GM12878 (cell line): ENCODE measurements at regions not wholly inside any gene's neighbourhood (a gene's known extent, or its start where the extent isn't known, plus 50 kb on each side); places are given as distances from the start of the nearest gene placed in this dataset.

ENCODE experiments used
- ATAC-seq: fragments of 200-7000 bp; cut with Tn5 transposase; 3 replicates; pipeline ENCODE4 v1.9.1; 2020; ENCODE audit warnings: mild to moderate bottlenecking, moderate library complexity
- BruUV-seq: library from RNA; stranded (reverse); fragments of 400-500 nt; replicated peaks from 2 replicates; lab custom pipeline; 2021; lab: Mats Ljungman, UMichigan
- CTCF ChIA-PET: fragments of 300-600 bp; sonication (Branson Sonifier 250); formaldehyde crosslinking; extraction: SDS; loops from one replicate; lab custom pipeline; 2021; ENCODE audit warnings: inconsistent platforms; lab: Yijun Ruan, JAX
- POLR2A ChIA-PET: fragments of 350-600 bp; formaldehyde crosslinking; extraction: SDS; loops from one replicate; lab custom pipeline; 2021; ENCODE audit warnings: inconsistent platforms; lab: Charles Lee
- RAD21 ChIA-PET: fragments of 300-600 bp; sonication (Branson Sonifier 250); formaldehyde crosslinking; loops from one replicate; lab custom pipeline; 2023; ENCODE audit warnings: antibody characterized with exemption; ENCODE audit not compliant: unreplicated experiment; lab: Charles Lee
- SMC1A ChIA-PET: fragments of 300-600 bp; sonication (Branson Sonifier 250); formaldehyde crosslinking; loops from one replicate; lab custom pipeline; 2023; ENCODE audit not compliant: unreplicated experiment, uncharacterized antibody; lab: Charles Lee
- DNase-seq: peaks from one replicate; pipeline ENCODE4 v3.0.0-alpha.2; 2011; ENCODE audit warnings: low read depth, low spot score
- FAIRE-seq: peaks from 3 replicates; lab custom pipeline; 2011; peaks lifted over from hg19 to GRCh38; lab: Jason Lieb, UNC
- H2AFZ ChIP-seq: 2 replicates; pipeline ENCODE4 v1.6.0; 2011; ENCODE audit warnings: low read depth, low read length, control low read depth; ENCODE audit not compliant: control insufficient read depth
- H3K27ac ChIP-seq: 2 replicates; pipeline ENCODE4 v1.5.1; 2011; ENCODE audit warnings: control low read depth; ENCODE audit not compliant: control insufficient read depth, insufficient read depth
- H3K27me3 ChIP-seq, 2 experiments: replicated peaks in 1 of 2; 2 replicates each; pipeline versions ENCODE4 v1.6.0 to v1.6.1; 2011; ENCODE audit warnings: low read length in 1 of 2; ENCODE audit not compliant: control insufficient read depth in 2 of 2, insufficient read depth in 2 of 2
- H3K36me3 ChIP-seq, 2 experiments: 2 replicates each; pipeline ENCODE4 v1.5.1; 2011; ENCODE audit warnings: low read length in 1 of 2; ENCODE audit not compliant: control insufficient read depth in 2 of 2, insufficient read depth in 2 of 2
- H3K4me1 ChIP-seq: 2 replicates; pipeline ENCODE4 v1.6.1; 2011; ENCODE audit warnings: mild to moderate bottlenecking, low read length, moderate library complexity, mixed read lengths; ENCODE audit not compliant: control insufficient read depth, insufficient read depth
- H3K4me2 ChIP-seq: 2 replicates; pipeline ENCODE4 v1.6.0; 2011; ENCODE audit warnings: control low read depth; ENCODE audit not compliant: control insufficient read depth, insufficient read depth
- H3K4me3 ChIP-seq: fragments of 200-600 bp; sonication (generic); 2 replicates; pipeline ENCODE4 v1.5.1; 2016
- H3K79me2 ChIP-seq: 2 replicates; pipeline ENCODE4 v1.6.0; 2011; ENCODE audit warnings: low read length; ENCODE audit not compliant: control insufficient read depth, insufficient read depth
- H3K9ac ChIP-seq: 2 replicates; pipeline ENCODE4 v1.8.0; 2011; ENCODE audit warnings: low read length, control low read depth, mixed read lengths; ENCODE audit not compliant: control insufficient read depth, insufficient read depth
- H3K9me3 ChIP-seq: replicated peaks from 3 replicates; pipeline ENCODE4 v1.5.1; 2011; ENCODE audit warnings: mild to moderate bottlenecking, low read length; ENCODE audit not compliant: control insufficient read depth, insufficient read depth
- H4K20me1 ChIP-seq: 2 replicates; pipeline ENCODE4 v1.6.0; 2011; ENCODE audit not compliant: control insufficient read depth, insufficient read depth
- ASH2L ChIP-seq: fragments of 300-600, 200-600 bp; sonication (generic); IDR thresholded peaks from 2 replicates; pipeline ENCODE4 v1.6.1; 2017; ENCODE audit warnings: low read depth, mild to moderate bottlenecking, borderline replicate concordance
- ATF3 ChIP-seq: IDR thresholded peaks from 2 replicates; pipeline ENCODE4 v1.6.1; 2011; ENCODE audit warnings: low read depth, mild to moderate bottlenecking, low read length, moderate library complexity, borderline replicate concordance; ENCODE audit errors: extremely low read depth
- NFYB ChIP-seq: IDR thresholded peaks from 2 replicates; pipeline ENCODE4 v1.6.1; 2011; ENCODE audit warnings: low read depth, mild to moderate bottlenecking, low read length, improper control_type of control experiment, moderate library complexity; ENCODE audit not compliant: insufficient read depth
- NR2C2 ChIP-seq: IDR thresholded peaks from 2 replicates; pipeline ENCODE4 v1.6.1; 2011; ENCODE audit warnings: borderline replicate concordance, low read depth; ENCODE audit not compliant: control insufficient read depth, insufficient read length
- PAX8 ChIP-seq: fragments of 450-650 bp; IDR thresholded peaks from 2 replicates; pipeline ENCODE4 v1.6.1; 2017; ENCODE audit warnings: mild to moderate bottlenecking, moderate library complexity
- POLR2AphosphoS5 ChIP-seq: IDR thresholded peaks from 2 replicates; pipeline ENCODE4 v1.6.1; 2011; ENCODE audit warnings: mild to moderate bottlenecking, low read length, inconsistent platforms
- YY1 ChIP-seq: IDR thresholded peaks from 2 replicates; pipeline ENCODE4 v1.6.1; 2011; ENCODE audit warnings: low read depth, mild to moderate bottlenecking, low read length
- WGBS: methylation state at CpG from one replicate; pipeline ENCODE4 v1.1.6; 2016; ENCODE audit warnings: low lambda C conversion rate; ENCODE audit not compliant: insufficient replicate concordance, insufficient coverage; ENCODE audit errors: missing lambda C conversion rate; 5-methylcytosine and 5-hydroxymethylcytosine counted together
- in situ Hi-C: fragments of 300-500 bp; cut with MboI; formaldehyde crosslinking; loops from 9 replicates; pipeline ENCODE4 v1.14.3; 2018; ENCODE audit warnings: mixed read lengths
- intact Hi-C: fragments of 100-400 bp; cut with micrococcal nuclease; formaldehyde crosslinking; loops from one replicate; pipeline ENCODE4 v1.14.2; 2022; ENCODE audit not compliant: unreplicated experiment
- TF ChIP-seq, protein P1 (sequence below): fragments of 450-650 bp; IDR thresholded peaks from 2 replicates; pipeline ENCODE4 v1.6.1; 2016; ENCODE audit warnings: mild to moderate bottlenecking
- TF ChIP-seq, protein P2 (sequence below): IDR thresholded peaks from 2 replicates; pipeline ENCODE4 v1.6.1; 2011; ENCODE audit warnings: low read depth, low read length, improper control_type of control experiment, borderline replicate concordance
- TF ChIP-seq, protein P3 (sequence below): fragments of 450-650 bp; formaldehyde crosslinking; IDR thresholded peaks from 2 replicates; pipeline ENCODE4 v1.4.0; 2022; ENCODE audit warnings: mild to moderate bottlenecking, moderate library complexity
- TF ChIP-seq, protein P4 (sequence below): fragments of 450-650 bp; IDR thresholded peaks from 2 replicates; pipeline ENCODE4 v1.6.1; 2017; ENCODE audit warnings: borderline replicate concordance
- TF ChIP-seq, protein P5 (sequence below): fragments of 450-650 bp; IDR thresholded peaks from 2 replicates; pipeline ENCODE4 v1.6.1; 2016; ENCODE audit warnings: mild to moderate bottlenecking, moderate library complexity, borderline replicate concordance

DNA sequence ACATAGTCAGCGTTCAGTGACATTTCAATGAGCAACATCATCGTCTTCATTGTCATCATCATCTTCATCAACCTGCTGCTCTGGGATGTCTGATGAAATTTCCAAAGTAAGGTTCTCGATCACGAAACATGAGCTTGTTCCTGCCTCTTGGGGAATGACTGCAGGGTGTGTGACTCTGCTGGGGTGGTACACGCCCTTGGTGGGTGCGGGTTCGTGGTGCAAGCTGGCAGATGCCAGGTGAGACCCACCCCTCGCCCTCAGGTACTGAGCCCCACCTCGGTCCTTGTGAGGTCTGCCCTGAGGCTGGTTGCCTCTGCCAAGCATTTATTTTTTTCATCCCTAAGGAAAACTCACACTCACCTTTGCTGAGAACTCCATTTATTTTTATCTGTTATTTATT lies 1389.2 kb downstream of the TBC1D22A start:
- 68% methylated on average over 9 of the region's 9 CpGs for WGBS
- ATAC-seq (no peak), DNase-seq (no peak), FAIRE-seq (no peak)
- Histone ChIP-seq H3K27me3 (no peaks in the 10 kb centered on the region), H3K9ac (no peak overlapping the region), H3K4me1 (no peaks in the 10 kb centered on the region), H2AFZ (no peak overlapping the region), H3K36me3 (no peaks in the 10 kb centered on the region), H3K27ac (no peak overlapping the region), H3K9me3 (no peaks in the 10 kb centered on the region), H3K4me3 (no peak overlapping the region), H3K79me2 (no peaks in the 10 kb centered on the region), H4K20me1 (no peaks in the 10 kb centered on the region), H3K4me2 (no peak overlapping the region)
- ChIA-PET SMC1A (no interaction called here), RAD21 (no interaction called here), CTCF (interaction anchor here (0.6 kb wide), 1 partner anchor 937 kb away, joined by 4 read pairs; no protein-coding TSS in a partner anchor), POLR2A (no interaction called here)
- intact Hi-C loops = no loop called here
- in situ Hi-C loops = no loop called here
- no TSS peak for BruUV-seq
- TF ChIP-seq NR2C2 = no peak
- TF ChIP-seq, protein P1, sequence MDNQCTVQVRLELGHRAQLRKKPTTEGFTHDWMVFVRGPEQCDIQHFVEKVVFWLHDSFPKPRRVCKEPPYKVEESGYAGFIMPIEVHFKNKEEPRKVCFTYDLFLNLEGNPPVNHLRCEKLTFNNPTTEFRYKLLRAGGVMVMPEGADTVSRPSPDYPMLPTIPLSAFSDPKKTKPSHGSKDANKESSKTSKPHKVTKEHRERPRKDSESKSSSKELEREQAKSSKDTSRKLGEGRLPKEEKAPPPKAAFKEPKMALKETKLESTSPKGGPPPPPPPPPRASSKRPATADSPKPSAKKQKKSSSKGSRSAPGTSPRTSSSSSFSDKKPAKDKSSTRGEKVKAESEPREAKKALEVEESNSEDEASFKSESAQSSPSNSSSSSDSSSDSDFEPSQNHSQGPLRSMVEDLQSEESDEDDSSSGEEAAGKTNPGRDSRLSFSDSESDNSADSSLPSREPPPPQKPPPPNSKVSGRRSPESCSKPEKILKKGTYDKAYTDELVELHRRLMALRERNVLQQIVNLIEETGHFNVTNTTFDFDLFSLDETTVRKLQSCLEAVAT = no peak
- no peak for TF ChIP-seq NFYB
- TF ChIP-seq, protein P2, sequence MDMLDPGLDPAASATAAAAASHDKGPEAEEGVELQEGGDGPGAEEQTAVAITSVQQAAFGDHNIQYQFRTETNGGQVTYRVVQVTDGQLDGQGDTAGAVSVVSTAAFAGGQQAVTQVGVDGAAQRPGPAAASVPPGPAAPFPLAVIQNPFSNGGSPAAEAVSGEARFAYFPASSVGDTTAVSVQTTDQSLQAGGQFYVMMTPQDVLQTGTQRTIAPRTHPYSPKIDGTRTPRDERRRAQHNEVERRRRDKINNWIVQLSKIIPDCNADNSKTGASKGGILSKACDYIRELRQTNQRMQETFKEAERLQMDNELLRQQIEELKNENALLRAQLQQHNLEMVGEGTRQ = no peak
- TF ChIP-seq ASH2L = no peak
- no peak for TF ChIP-seq ATF3
- TF ChIP-seq, protein P3, sequence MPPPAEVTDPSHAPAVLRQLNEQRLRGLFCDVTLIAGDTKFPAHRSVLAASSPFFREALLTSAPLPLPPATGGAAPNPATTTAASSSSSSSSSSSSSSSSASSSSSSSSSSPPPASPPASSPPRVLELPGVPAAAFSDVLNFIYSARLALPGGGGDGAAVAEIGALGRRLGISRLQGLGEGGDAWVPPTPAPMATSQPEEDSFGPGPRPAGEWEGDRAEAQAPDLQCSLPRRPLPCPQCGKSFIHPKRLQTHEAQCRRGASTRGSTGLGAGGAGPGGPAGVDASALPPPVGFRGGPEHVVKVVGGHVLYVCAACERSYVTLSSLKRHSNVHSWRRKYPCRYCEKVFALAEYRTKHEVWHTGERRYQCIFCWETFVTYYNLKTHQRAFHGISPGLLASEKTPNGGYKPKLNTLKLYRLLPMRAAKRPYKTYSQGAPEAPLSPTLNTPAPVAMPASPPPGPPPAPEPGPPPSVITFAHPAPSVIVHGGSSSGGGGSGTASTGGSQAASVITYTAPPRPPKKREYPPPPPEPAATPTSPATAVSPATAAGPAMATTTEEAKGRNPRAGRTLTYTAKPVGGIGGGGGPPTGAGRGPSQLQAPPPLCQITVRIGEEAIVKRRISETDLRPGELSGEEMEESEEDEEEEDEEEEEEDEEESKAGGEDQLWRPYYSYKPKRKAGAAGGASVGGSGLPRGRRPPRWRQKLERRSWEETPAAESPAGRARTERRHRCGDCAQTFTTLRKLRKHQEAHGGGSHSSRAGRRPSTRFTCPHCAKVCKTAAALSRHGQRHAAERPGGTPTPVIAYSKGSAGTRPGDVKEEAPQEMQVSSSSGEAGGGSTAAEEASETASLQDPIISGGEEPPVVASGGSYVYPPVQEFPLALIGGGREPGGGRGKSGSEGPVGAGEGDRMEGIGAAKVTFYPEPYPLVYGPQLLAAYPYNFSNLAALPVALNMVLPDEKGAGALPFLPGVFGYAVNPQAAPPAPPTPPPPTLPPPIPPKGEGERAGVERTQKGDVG (CRISPR knock-in tag) = no peak
- TF ChIP-seq, protein P4, sequence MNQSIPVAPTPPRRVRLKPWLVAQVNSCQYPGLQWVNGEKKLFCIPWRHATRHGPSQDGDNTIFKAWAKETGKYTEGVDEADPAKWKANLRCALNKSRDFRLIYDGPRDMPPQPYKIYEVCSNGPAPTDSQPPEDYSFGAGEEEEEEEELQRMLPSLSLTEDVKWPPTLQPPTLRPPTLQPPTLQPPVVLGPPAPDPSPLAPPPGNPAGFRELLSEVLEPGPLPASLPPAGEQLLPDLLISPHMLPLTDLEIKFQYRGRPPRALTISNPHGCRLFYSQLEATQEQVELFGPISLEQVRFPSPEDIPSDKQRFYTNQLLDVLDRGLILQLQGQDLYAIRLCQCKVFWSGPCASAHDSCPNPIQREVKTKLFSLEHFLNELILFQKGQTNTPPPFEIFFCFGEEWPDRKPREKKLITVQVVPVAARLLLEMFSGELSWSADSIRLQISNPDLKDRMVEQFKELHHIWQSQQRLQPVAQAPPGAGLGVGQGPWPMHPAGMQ = no peak
- no peak for TF ChIP-seq PAX8
- TF ChIP-seq, protein P5, sequence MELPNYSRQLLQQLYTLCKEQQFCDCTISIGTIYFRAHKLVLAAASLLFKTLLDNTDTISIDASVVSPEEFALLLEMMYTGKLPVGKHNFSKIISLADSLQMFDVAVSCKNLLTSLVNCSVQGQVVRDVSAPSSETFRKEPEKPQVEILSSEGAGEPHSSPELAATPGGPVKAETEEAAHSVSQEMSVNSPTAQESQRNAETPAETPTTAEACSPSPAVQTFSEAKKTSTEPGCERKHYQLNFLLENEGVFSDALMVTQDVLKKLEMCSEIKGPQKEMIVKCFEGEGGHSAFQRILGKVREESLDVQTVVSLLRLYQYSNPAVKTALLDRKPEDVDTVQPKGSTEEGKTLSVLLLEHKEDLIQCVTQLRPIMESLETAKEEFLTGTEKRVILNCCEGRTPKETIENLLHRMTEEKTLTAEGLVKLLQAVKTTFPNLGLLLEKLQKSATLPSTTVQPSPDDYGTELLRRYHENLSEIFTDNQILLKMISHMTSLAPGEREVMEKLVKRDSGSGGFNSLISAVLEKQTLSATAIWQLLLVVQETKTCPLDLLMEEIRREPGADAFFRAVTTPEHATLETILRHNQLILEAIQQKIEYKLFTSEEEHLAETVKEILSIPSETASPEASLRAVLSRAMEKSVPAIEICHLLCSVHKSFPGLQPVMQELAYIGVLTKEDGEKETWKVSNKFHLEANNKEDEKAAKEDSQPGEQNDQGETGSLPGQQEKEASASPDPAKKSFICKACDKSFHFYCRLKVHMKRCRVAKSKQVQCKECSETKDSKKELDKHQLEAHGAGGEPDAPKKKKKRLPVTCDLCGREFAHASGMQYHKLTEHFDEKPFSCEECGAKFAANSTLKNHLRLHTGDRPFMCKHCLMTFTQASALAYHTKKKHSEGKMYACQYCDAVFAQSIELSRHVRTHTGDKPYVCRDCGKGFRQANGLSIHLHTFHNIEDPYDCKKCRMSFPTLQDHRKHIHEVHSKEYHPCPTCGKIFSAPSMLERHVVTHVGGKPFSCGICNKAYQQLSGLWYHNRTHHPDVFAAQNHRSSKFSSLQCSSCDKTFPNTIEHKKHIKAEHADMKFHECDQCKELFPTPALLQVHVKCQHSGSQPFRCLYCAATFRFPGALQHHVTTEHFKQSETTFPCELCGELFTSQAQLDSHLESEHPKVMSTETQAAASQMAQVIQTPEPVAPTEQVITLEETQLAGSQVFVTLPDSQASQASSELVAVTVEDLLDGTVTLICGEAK = no peak
- TF ChIP-seq POLR2AphosphoS5 = no peak
- no peak for TF ChIP-seq YY1
